ENCODE measurements at regions not wholly inside any gene's neighbourhood (a gene's known extent, or its start where the extent isn't known, plus 50 kb on each side); places are given as distances from the start of the nearest gene placed in this dataset.

- Histone ChIP-seq H3K9me3 (ENCODE audit: insufficient read depth, low read length) (no peaks in the 10 kb centered on the region), H3K4me1 (ENCODE audit: low read length) (no peaks in the 10 kb centered on the region), H3K9ac (ENCODE audit: low read length) (no peak overlapping the region), H4K20me1 (ENCODE audit: insufficient read depth, low read length) (no peaks in the 10 kb centered on the region), H3K27me3 (ENCODE audit: low read depth, low read length) (peaks cover 4% of the 10 kb centered on the region; the same call in 1 of the 2 replicates), H3K27ac (ENCODE audit: low read length) (no peak overlapping the region), H2AFZ (ENCODE audit: low read depth, low read length) (no peak overlapping the region), H3K4me2 (ENCODE audit: low read length) (no peak overlapping the region), H3K36me3 (replicated peaks; ENCODE audit: low read depth, low read length) (no peaks in the 10 kb centered on the region), H3K4me3 (ENCODE audit: low read length) (no peak overlapping the region), H3K79me2 (ENCODE audit: low read length) (no peaks in the 10 kb centered on the region)
- TF ChIP-seq EZH2phosphoT487 (IDR thresholded peaks at IDR 0.05; ENCODE audit: low read depth): no peak
- no peak for TF ChIP-seq CTCF (IDR thresholded peaks at IDR 0.05; ENCODE audit: low read depth, low read length)
Measured at GRCh38 chr11:127890030-127890615, 697.2 kb downstream of the ETS1 start.

GRCh38 chr11:127888386-127888785, 699.0 kb downstream of the ETS1 start:
- no peak overlapping the region for H3K4me3 ChIP-seq (ENCODE audit: low read length)
- H2AFZ ChIP-seq (ENCODE audit: low read depth, low read length): no peak overlapping the region
- H3K27ac ChIP-seq (ENCODE audit: low read length): no peak overlapping the region
- H3K27me3 ChIP-seq (ENCODE audit: low read depth, low read length): peaks cover 4% of the 10 kb centered on the region; the same call in 1 of the 2 replicates
- no peaks in the 10 kb centered on the region for H3K79me2 ChIP-seq (ENCODE audit: low read length)
- H3K36me3 ChIP-seq (replicated peaks; ENCODE audit: low read depth, low read length): no peaks in the 10 kb centered on the region
- H4K20me1 ChIP-seq (ENCODE audit: insufficient read depth, low read length): no peaks in the 10 kb centered on the region
- no peaks in the 10 kb centered on the region for H3K4me1 ChIP-seq (ENCODE audit: low read length)
- no peaks in the 10 kb centered on the region for H3K9me3 ChIP-seq (ENCODE audit: insufficient read depth, low read length)
- no peak overlapping the region for H3K9ac ChIP-seq (ENCODE audit: low read length)
- H3K4me2 ChIP-seq (ENCODE audit: low read length): no peak overlapping the region
- no peak for TF ChIP-seq CTCF (IDR thresholded peaks at IDR 0.05; ENCODE audit: low read depth, low read length)
- TF ChIP-seq EZH2phosphoT487 (IDR thresholded peaks at IDR 0.05; ENCODE audit: low read depth): no peak

- H3K4me2 ChIP-seq (ENCODE audit: low read length): no peak overlapping the region
- no peak overlapping the region for H3K27ac ChIP-seq (ENCODE audit: low read length)
- no peaks in the 10 kb centered on the region for H3K9me3 ChIP-seq (ENCODE audit: insufficient read depth, low read length)
- H3K4me3 ChIP-seq (ENCODE audit: low read length): no peak overlapping the region
- H3K79me2 ChIP-seq (ENCODE audit: low read length): no peaks in the 10 kb centered on the region
- H2AFZ ChIP-seq (ENCODE audit: low read depth, low read length): no peak overlapping the region
- no peaks in the 10 kb centered on the region for H3K4me1 ChIP-seq (ENCODE audit: low read length)
- TF ChIP-seq CTCF (IDR thresholded peaks at IDR 0.05; ENCODE audit: low read depth, low read length): no peak
- no peak for TF ChIP-seq EZH2phosphoT487 (IDR thresholded peaks at IDR 0.05; ENCODE audit: low read depth)
- no peaks in the 10 kb centered on the region for H4K20me1 ChIP-seq (ENCODE audit: insufficient read depth, low read length)
- no peaks in the 10 kb centered on the region for H3K36me3 ChIP-seq (replicated peaks; ENCODE audit: low read depth, low read length)
- H3K9ac ChIP-seq (ENCODE audit: low read length): no peak overlapping the region
- H3K27me3 ChIP-seq (ENCODE audit: low read depth, low read length): peaks cover 3% of the 10 kb centered on the region; the same call in 1 of the 2 replicates
Measured at GRCh38 chr11:127875131-127875530, 712.2 kb downstream of the ETS1 start.

GRCh38 chr11:127873478-127873877, 713.9 kb downstream of the ETS1 start:
- H2AFZ ChIP-seq (ENCODE audit: low read depth, low read length): no peak overlapping the region
- no peaks in the 10 kb centered on the region for H3K4me1 ChIP-seq (ENCODE audit: low read length)
- H3K27ac ChIP-seq (ENCODE audit: low read length): no peak overlapping the region
- H3K36me3 ChIP-seq (replicated peaks; ENCODE audit: low read depth, low read length): no peaks in the 10 kb centered on the region
- TF ChIP-seq CTCF (IDR thresholded peaks at IDR 0.05; ENCODE audit: low read depth, low read length) (no peak), EZH2phosphoT487 (IDR thresholded peaks at IDR 0.05; ENCODE audit: low read depth) (no peak)
- no peak overlapping the region for H3K4me3 ChIP-seq (ENCODE audit: low read length)
- H3K27me3 ChIP-seq (ENCODE audit: low read depth, low read length): peaks cover 3% of the 10 kb centered on the region; the same call in 1 of the 2 replicates
- H3K4me2 ChIP-seq (ENCODE audit: low read length): no peak overlapping the region
- no peaks in the 10 kb centered on the region for H4K20me1 ChIP-seq (ENCODE audit: insufficient read depth, low read length)
- H3K9me3 ChIP-seq (ENCODE audit: insufficient read depth, low read length): no peaks in the 10 kb centered on the region
- H3K9ac ChIP-seq (ENCODE audit: low read length): no peak overlapping the region
- H3K79me2 ChIP-seq (ENCODE audit: low read length): no peaks in the 10 kb centered on the region

Measured in OCI-LY3 (cell line).